ENCODE measurements at regions not wholly inside any gene's neighbourhood (a gene's known extent, or its start where the extent isn't known, plus 50 kb on each side); places are given as distances from the start of the nearest gene placed in this dataset.

DNA sequence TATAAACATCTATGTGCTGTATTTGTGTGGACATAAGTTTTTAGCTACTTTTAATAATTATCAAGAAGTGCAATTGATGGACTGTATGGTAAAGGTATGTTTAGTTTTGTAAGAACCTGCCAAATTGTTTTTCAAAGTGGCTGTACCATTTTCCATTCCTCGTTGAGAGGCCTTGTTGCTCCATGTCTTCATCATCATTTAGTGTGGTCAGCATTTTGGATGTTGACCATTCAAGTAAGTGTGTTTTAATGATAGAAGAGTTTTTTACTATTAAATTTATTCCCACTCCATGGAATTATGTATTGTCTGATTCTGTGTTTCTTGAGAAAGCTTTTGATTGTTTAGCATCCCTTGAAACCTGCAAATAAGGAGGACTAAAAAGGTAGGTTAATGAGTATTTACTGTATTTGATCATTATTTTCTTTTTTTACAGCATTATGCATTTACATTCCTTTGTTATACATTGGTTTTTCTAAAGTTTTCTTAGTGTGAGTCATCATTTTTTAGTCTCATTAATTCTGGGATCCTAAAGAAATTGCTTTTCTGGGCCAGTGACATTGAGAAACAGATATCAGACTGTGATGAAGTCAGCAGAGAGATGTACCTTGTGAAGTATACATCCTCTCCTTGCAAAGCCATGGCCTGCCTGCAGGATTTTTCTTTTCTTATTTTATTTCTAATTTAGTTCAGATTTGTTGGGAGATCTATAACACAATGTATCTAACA lies 312.8 kb upstream of the PTCHD4 start:
- Histone ChIP-seq H3K27me3 (ENCODE audit: insufficient read depth in 3 of 3, low read length in 2 of 3) (no peaks in the 10 kb centered on the region), H3K4me3 (no peak overlapping the region), H3K27ac (no peak overlapping the region), H3K9me3 (no peaks in the 10 kb centered on the region), H3K36me3 (ENCODE audit: insufficient read depth in 1 of 2, low read depth in 1 of 2) (no peaks in the 10 kb centered on the region), H3K4me1 (no peaks in the 10 kb centered on the region)
- 68 to 85% (median 77%) methylated on average over 1 of the region's 1 CpG for WGBS, 3 donors
- intact Hi-C loops (cut with DNase I), result no loop called here
- TF ChIP-seq, protein P1, sequence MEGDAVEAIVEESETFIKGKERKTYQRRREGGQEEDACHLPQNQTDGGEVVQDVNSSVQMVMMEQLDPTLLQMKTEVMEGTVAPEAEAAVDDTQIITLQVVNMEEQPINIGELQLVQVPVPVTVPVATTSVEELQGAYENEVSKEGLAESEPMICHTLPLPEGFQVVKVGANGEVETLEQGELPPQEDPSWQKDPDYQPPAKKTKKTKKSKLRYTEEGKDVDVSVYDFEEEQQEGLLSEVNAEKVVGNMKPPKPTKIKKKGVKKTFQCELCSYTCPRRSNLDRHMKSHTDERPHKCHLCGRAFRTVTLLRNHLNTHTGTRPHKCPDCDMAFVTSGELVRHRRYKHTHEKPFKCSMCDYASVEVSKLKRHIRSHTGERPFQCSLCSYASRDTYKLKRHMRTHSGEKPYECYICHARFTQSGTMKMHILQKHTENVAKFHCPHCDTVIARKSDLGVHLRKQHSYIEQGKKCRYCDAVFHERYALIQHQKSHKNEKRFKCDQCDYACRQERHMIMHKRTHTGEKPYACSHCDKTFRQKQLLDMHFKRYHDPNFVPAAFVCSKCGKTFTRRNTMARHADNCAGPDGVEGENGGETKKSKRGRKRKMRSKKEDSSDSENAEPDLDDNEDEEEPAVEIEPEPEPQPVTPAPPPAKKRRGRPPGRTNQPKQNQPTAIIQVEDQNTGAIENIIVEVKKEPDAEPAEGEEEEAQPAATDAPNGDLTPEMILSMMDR (IDR thresholded peaks at IDR 0.05), result no peak
- DNase-seq (no peak), ATAC-seq (no peak)

DNA sequence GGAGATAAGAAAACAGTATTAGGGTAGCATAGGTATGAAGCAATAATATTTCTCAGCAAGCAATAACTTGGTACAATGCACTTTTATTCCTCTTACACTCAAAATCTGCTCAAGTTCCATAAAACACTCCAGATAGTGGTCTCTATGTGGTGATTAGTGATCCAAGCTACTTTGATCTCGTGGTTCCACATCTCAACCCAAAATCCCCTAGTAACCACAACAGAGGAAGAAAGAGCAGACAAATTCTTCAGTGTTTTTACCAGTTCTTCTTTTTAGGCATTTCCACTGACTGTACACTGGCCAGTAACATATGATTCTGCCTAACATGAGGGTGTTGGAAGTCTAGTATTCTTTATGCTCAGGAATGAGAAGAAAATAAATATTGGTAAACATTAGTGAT lies 309.0 kb upstream of the PTCHD4 start:
- DNase-seq, result no peak
- no peak for ATAC-seq
- WGBS, 3 donors, result 17 to 19% (median 17%) methylated on average over 1 of the region's 1 CpG
- Histone ChIP-seq H3K4me1 (no peaks in the 10 kb centered on the region), H3K9me3 (no peaks in the 10 kb centered on the region), H3K27me3 (ENCODE audit: insufficient read depth in 3 of 3, low read length in 2 of 3) (no peaks in the 10 kb centered on the region), H3K36me3 (ENCODE audit: insufficient read depth in 1 of 2, low read depth in 1 of 2) (no peaks in the 10 kb centered on the region), H3K27ac (no peak overlapping the region), H3K4me3 (no peak overlapping the region)
- TF ChIP-seq, protein P1 (IDR thresholded peaks at IDR 0.05), result no peak
- intact Hi-C loops (cut with DNase I), result no loop called here

DNA sequence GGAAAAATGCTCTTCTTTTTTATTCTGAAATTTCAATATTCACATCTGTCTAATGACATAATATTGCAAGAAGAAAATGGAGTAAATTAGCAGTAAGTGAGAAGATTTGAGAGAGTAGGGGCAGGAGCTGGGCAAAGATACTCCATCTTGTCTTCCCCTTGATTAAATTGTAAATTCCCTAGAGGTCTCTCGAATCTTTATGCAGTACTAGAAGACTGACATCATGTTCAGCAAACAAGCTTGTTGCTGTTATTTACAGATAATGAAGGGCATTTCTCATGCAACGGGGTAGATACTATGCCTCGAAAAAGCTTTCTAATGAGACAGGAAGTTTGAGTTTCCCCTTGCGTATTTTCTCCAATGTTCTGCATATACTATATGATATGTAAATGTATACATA lies 306.9 kb upstream of the PTCHD4 start:
- Histone ChIP-seq H3K4me1 (no peaks in the 10 kb centered on the region), H3K4me3 (no peak overlapping the region), H3K36me3 (ENCODE audit: insufficient read depth in 1 of 2, low read depth in 1 of 2) (no peaks in the 10 kb centered on the region), H3K9me3 (no peaks in the 10 kb centered on the region), H3K27me3 (ENCODE audit: insufficient read depth in 3 of 3, low read length in 2 of 3) (no peaks in the 10 kb centered on the region), H3K27ac (no peak overlapping the region)
- intact Hi-C loops (cut with DNase I), result no loop called here
- TF ChIP-seq, protein P1 (IDR thresholded peaks at IDR 0.05), result no peak
- 56 to 58% (median 57%) methylated on average over 4 of the region's 4 CpGs for WGBS, 3 donors
- ATAC-seq (no peak), DNase-seq (no peak)

DNA sequence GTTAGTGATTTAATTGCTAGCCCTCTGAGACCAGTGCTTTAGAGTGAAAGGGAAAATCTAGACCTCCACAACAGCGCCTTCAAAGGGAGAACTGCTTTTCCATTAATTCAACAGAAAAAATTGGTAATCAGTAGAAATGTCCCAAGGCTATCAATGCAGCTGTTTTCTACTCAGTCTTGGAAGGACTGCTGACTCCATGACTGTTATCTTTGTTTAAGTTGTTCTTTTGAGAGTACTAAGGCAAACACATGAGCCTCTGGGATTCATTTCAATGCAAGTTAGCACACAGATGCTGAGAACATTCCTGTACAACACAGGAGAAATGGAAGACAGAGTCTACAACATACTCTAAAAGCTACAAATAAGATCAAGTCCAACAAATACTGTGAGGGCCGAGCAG lies 301.7 kb upstream of the PTCHD4 start:
- Histone ChIP-seq H3K27me3 (ENCODE audit: insufficient read depth in 3 of 3, low read length in 2 of 3) (no peaks in the 10 kb centered on the region), H3K4me3 (no peak overlapping the region), H3K27ac (no peak overlapping the region), H3K36me3 (ENCODE audit: insufficient read depth in 1 of 2, low read depth in 1 of 2) (no peaks in the 10 kb centered on the region), H3K9me3 (no peaks in the 10 kb centered on the region), H3K4me1 (no peaks in the 10 kb centered on the region)
- DNase-seq (no peak), ATAC-seq (no peak)
- TF ChIP-seq, protein P1 (IDR thresholded peaks at IDR 0.05), result no peak
- intact Hi-C loops (cut with DNase I), result no loop called here
- 72 to 77% (median 76%) methylated on average over 2 of the region's 2 CpGs for WGBS, 3 donors

DNA sequence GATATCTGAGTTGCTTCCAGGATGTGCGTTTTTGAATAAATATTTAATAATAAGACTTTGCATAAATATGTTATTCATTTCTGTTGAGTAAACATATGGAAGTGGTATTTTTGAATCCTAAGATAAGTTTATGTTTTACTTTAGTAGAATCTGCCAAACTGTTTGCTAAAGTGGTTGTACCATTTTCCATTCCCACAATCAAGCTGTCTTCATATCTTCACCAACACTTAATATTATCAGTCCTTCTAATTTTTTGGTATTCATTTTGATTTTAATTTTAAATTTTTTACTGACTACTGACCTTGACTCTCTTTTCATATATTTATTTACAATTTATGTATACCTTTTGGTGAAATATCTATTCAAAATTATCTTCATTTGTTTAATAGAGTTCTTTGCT lies 293.9 kb upstream of the PTCHD4 start:
- Histone ChIP-seq H3K9me3 (peaks cover 9% of the 10 kb centered on the region), H3K27ac (no peak overlapping the region), H3K27me3 (ENCODE audit: insufficient read depth in 3 of 3, low read length in 2 of 3) (no peaks in the 10 kb centered on the region), H3K4me3 (no peak overlapping the region), H3K4me1 (no peaks in the 10 kb centered on the region), H3K36me3 (ENCODE audit: insufficient read depth in 1 of 2, low read depth in 1 of 2) (no peaks in the 10 kb centered on the region)
- TF ChIP-seq, protein P1 (IDR thresholded peaks at IDR 0.05), result no peak
- WGBS, 3 donors, result 59 to 69% (median 66%) methylated on average over 1 of the region's 1 CpG
- ATAC-seq, result no peak
- no peak for DNase-seq
- intact Hi-C loops (cut with DNase I), result no loop called here

Measured in psoas muscle (tissue), 7 donors.